DOHH2 (cell line): ENCODE measurements at regions not wholly inside any gene's neighbourhood (a gene's known extent, or its start where the extent isn't known, plus 50 kb on each side); places are given as distances from the start of the nearest gene placed in this dataset.

ENCODE experiments used
- CTCF ChIP-seq: fragments of 200-600 bp; sonication (generic); IDR thresholded peaks from one replicate; pipeline ENCODE4 v1.5.1; 2014; ENCODE audit warnings: antibody characterized with exemption, mild to moderate bottlenecking, low read depth, low read length; ENCODE audit not compliant: poor library complexity, severe bottlenecking
- EZH2phosphoT487 ChIP-seq: fragments of 200-600 bp; sonication (generic); IDR thresholded peaks from 2 replicates; pipeline ENCODE4 v1.6.1; 2017; ENCODE audit warnings: borderline replicate concordance, mild to moderate bottlenecking, antibody characterized with exemption, low read length, moderate library complexity, mixed read lengths

- TF ChIP-seq CTCF (no peak), EZH2phosphoT487 (no peak)
Measured at GRCh38 chr5:98031926-98032325, 741.5 kb upstream of the RGMB start.
